ENCODE measurements at regions not wholly inside any gene's neighbourhood (a gene's known extent, or its start where the extent isn't known, plus 50 kb on each side); places are given as distances from the start of the nearest gene placed in this dataset.

GRCh38 chr6:170000071-170000843 is 248.8 kb downstream of the ERMARD start:
- DNase-seq (ENCODE audit: low read depth in 3 of 3): no peak

- no peak for DNase-seq (ENCODE audit: low read depth in 3 of 3)
These were observed 247.9 kb downstream of the ERMARD start for GRCh38 chr6:169999367-169999766.

- no peak for DNase-seq (ENCODE audit: low read depth in 3 of 3)
These were observed 247.0 kb downstream of the ERMARD start for GRCh38 chr6:169998457-169998856.

- DNase-seq (ENCODE audit: low read depth in 3 of 3): no peak
These were observed 246.5 kb downstream of the ERMARD start for GRCh38 chr6:169997930-169998218.

- DNase-seq (ENCODE audit: low read depth in 3 of 3): no peak
These were observed 245.9 kb downstream of the ERMARD start for GRCh38 chr6:169997187-169997929.

GRCh38 chr6:169996378-169997051 is 245.1 kb downstream of the ERMARD start:
- no peak for DNase-seq (ENCODE audit: low read depth in 3 of 3)

GRCh38 chr6:169994739-169995138 is 243.3 kb downstream of the ERMARD start:
- no peak for DNase-seq (ENCODE audit: low read depth in 3 of 3)

GRCh38 chr6:169993861-169994481 is 242.5 kb downstream of the ERMARD start:
- no peak for DNase-seq (ENCODE audit: low read depth in 3 of 3)

- no peak for DNase-seq (ENCODE audit: low read depth in 3 of 3)
These were observed 240.5 kb downstream of the ERMARD start for GRCh38 chr6:169991913-169992312.

GRCh38 chr6:169991031-169991390 is 239.6 kb downstream of the ERMARD start:
- no peak for DNase-seq (ENCODE audit: low read depth in 3 of 3)

GRCh38 chr6:169990095-169991030 is 238.9 kb downstream of the ERMARD start:
- DNase-seq (ENCODE audit: low read depth in 3 of 3): peak; percentile 11 to 34 (median 18)

GRCh38 chr6:169989594-169989993 is 238.2 kb downstream of the ERMARD start:
- DNase-seq (ENCODE audit: low read depth in 3 of 3): no peak

GRCh38 chr6:169988769-169989550 is 237.5 kb downstream of the ERMARD start:
- no peak for DNase-seq (ENCODE audit: low read depth in 3 of 3)

- no peak for DNase-seq (ENCODE audit: low read depth in 3 of 3)
These were observed 235.6 kb downstream of the ERMARD start for GRCh38 chr6:169986848-169987498.

GRCh38 chr6:169986171-169986847 is 234.9 kb downstream of the ERMARD start:
- DNase-seq (ENCODE audit: low read depth in 3 of 3): no peak

- DNase-seq (ENCODE audit: low read depth in 3 of 3): no peak
These were observed 233.9 kb downstream of the ERMARD start for GRCh38 chr6:169985121-169986015.

GRCh38 chr6:169984181-169985120 is 233.0 kb downstream of the ERMARD start:
- no peak for DNase-seq (ENCODE audit: low read depth in 3 of 3)

All from stimulated activated CD4-positive, alpha-beta T cell treated with anti-CD3 and anti-CD28 coated beads, TNF-alpha, amount 100 ng/mL, for 4 hours (primary cell).